Ishikawa (cell line): ENCODE measurements at regions not wholly inside any gene's neighbourhood (a gene's known extent, or its start where the extent isn't known, plus 50 kb on each side); places are given as distances from the start of the nearest gene placed in this dataset.

Experiments used
- CEBPB ChIP-seq: IDR thresholded peaks from 2 replicates; pipeline ENCODE4 v1.6.1; 2012
- EP300 ChIP-seq: IDR thresholded peaks from 2 replicates; pipeline ENCODE4 v1.6.1; 2012; ENCODE audit warnings: borderline replicate concordance
- TAF1 ChIP-seq: IDR thresholded peaks from 2 replicates; pipeline ENCODE4 v1.6.1; 2012; ENCODE audit warnings: low read depth, mild to moderate bottlenecking
- TF ChIP-seq, protein P1 (sequence below): IDR thresholded peaks from 2 replicates; pipeline ENCODE4 v1.6.1; 2012
- TF ChIP-seq, protein P2 (sequence below): IDR thresholded peaks from 2 replicates; pipeline ENCODE4 v1.6.1; 2012

DNA sequence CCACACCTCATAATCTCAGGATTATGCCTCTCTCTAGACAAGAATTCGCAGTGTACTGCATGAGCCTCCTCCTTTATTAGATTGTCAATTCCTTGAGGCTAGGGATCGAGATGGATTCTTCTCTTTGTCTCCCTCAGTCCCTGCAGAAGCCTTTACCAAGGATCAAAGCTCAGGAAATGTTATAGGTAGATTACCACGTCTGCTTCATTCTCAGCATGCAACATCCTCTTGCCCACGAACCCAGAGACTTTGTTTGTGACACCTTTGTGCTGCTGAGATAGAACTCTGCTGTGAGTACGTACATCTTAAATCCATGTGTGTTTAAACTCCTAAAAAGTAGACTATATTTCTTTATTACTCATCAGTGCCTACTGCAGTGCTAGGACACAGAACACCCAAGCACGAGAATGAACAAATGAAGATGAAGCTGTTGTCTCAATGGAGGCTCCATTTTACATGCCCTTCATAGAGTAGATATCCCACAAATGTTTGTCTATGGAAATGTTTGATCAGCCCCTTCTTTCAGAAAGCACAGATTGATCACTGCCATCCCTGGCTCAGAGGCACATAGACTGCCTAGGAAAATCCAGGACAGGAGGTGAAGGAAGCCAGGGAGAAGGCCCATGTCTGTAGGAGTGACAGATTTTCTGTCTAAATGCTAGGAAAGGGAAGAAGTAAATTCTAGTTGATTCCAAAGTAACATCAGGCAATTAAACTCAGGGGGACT, 98.8 kb upstream of the KLHL29 start:
- TF ChIP-seq EP300 (no peak), CEBPB (no peak), TAF1 (no peak)
- TF ChIP-seq, protein P1, sequence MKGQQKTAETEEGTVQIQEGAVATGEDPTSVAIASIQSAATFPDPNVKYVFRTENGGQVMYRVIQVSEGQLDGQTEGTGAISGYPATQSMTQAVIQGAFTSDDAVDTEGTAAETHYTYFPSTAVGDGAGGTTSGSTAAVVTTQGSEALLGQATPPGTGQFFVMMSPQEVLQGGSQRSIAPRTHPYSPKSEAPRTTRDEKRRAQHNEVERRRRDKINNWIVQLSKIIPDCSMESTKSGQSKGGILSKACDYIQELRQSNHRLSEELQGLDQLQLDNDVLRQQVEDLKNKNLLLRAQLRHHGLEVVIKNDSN, result no peak
- TF ChIP-seq, protein P2, sequence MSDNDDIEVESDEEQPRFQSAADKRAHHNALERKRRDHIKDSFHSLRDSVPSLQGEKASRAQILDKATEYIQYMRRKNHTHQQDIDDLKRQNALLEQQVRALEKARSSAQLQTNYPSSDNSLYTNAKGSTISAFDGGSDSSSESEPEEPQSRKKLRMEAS, result no peak
